LNCaP clone FGC (cell line): ENCODE measurements at regions not wholly inside any gene's neighbourhood (a gene's known extent, or its start where the extent isn't known, plus 50 kb on each side); places are given as distances from the start of the nearest gene placed in this dataset.

Source experiments
- DNase-seq: peaks from one replicate; pipeline ENCODE4 v3.0.0-alpha.2; 2011; ENCODE audit warnings: low read depth
- H3K4me3 ChIP-seq: 2 replicates; pipeline ENCODE4 v1.5.1; 2011; ENCODE audit warnings: mild to moderate bottlenecking, low read depth, low read length, control low read depth
- CTCF ChIP-seq: IDR thresholded peaks from 2 replicates; pipeline ENCODE4 v1.5.1; 2012; ENCODE audit warnings: mild to moderate bottlenecking; ENCODE audit not compliant: control insufficient read depth, insufficient read depth; ENCODE audit errors: extremely low read depth

- TF ChIP-seq CTCF, result no peak
- DNase-seq, result no peak
- no peak overlapping the region for H3K4me3 ChIP-seq
Observed at GRCh38 chr17:77366206-77366557, 225.4 kb downstream of the SEC14L1 start.

GRCh38 chr17:77366558-77367245, 225.9 kb downstream of the SEC14L1 start:
- no peak overlapping the region for H3K4me3 ChIP-seq
- no peak for TF ChIP-seq CTCF
- DNase-seq, result no peak

- no peak overlapping the region for H3K4me3 ChIP-seq
- no peak for DNase-seq
Observed at GRCh38 chr17:77369544-77369971, 228.8 kb downstream of the SEC14L1 start.

GRCh38 chr17:77370586-77370985, 229.8 kb downstream of the SEC14L1 start:
- DNase-seq, result no peak
- no peak for TF ChIP-seq CTCF
- no peak overlapping the region for H3K4me3 ChIP-seq

More at GRCh38 chr17:77369544-77369971, 228.8 kb downstream of the SEC14L1 start:
- TF ChIP-seq CTCF, result no peak

GRCh38 chr17:77371117-77371887, 230.5 kb downstream of the SEC14L1 start:
- H3K4me3 ChIP-seq, result no peak overlapping the region
- DNase-seq, result no peak
- TF ChIP-seq CTCF, result no peak

GRCh38 chr17:77371888-77372443, 231.2 kb downstream of the SEC14L1 start:
- DNase-seq, result no peak
- no peak for TF ChIP-seq CTCF
- H3K4me3 ChIP-seq, result no peak overlapping the region
